HEK293 (cell line): ENCODE measurements at regions not wholly inside any gene's neighbourhood (a gene's known extent, or its start where the extent isn't known, plus 50 kb on each side); places are given as distances from the start of the nearest gene placed in this dataset.
"Not testable (repeated sequence)": the region's sequence is repeated elsewhere in the genome, so short reads cannot be mapped to it uniquely, and the experiment has no call there.

Experiments
- CTCF ChIA-PET: fragments of 350-600 bp; formaldehyde crosslinking; extraction: SDS; loops from one replicate; lab custom pipeline; 2021; ENCODE audit warnings: antibody characterized with exemption; lab: Yijun Ruan, JAX
- POLR2A ChIA-PET: fragments of 300-600 bp; formaldehyde crosslinking; extraction: SDS; loops from one replicate; lab custom pipeline; 2020; ENCODE audit warnings: antibody characterized with exemption, inconsistent platforms; lab: Yijun Ruan, JAX
- H3K27ac ChIP-seq: fragments of 200-500 bp; sonication (Bioruptor generic); 2 replicates; pipeline ENCODE4 v1.5.1; 2014; ENCODE audit warnings: low read depth, low read length, control low read depth, inconsistent platforms; ENCODE audit errors: extremely low read depth
- H3K36me3 ChIP-seq, 2 experiments: fragments of 200-500 bp in 1 of 2; sonication (Bioruptor generic) in 1 of 2; 1 replicate in 1 of 2; 2 replicates in 1 of 2; pipeline ENCODE4 v1.5.1; 2014 to 2017; ENCODE audit warnings: inconsistent platforms in 2 of 2, low read length in 2 of 2; ENCODE audit not compliant: control insufficient read depth in 2 of 2, insufficient read depth in 1 of 2
- H3K4me1 ChIP-seq: fragments of 200-500 bp; sonication (Bioruptor generic); 2 replicates; pipeline ENCODE4 v1.5.1; 2014; ENCODE audit warnings: mild to moderate bottlenecking, low read length, inconsistent platforms; ENCODE audit not compliant: control insufficient read depth, insufficient read depth
- H3K4me3 ChIP-seq: 2 replicates; pipeline ENCODE4 v1.5.1; 2011; ENCODE audit warnings: low read depth, mild to moderate bottlenecking, control low read depth, low read length, moderate library complexity
- H3K9me3 ChIP-seq: fragments of 200-500 bp; sonication (Bioruptor generic); 2 replicates; pipeline ENCODE4 v1.5.1; 2014; ENCODE audit warnings: low read depth, low read length, inconsistent platforms; ENCODE audit not compliant: control insufficient read depth, insufficient read depth

- H3K9me3 ChIP-seq, H3K4me1 ChIP-seq, CTCF ChIA-PET, H3K4me3 ChIP-seq, POLR2A ChIA-PET, H3K27ac ChIP-seq, H3K36me3 ChIP-seq: not testable (repeated sequence)
These were observed 380.0 kb downstream of the ANAPC1 start for GRCh38 chr2:111503844-111504570.

- H3K4me3 ChIP-seq, H3K9me3 ChIP-seq, CTCF ChIA-PET, H3K4me1 ChIP-seq, H3K36me3 ChIP-seq, H3K27ac ChIP-seq, POLR2A ChIA-PET: not testable (repeated sequence)
These were observed 379.4 kb downstream of the ANAPC1 start for GRCh38 chr2:111504571-111504942.

GRCh38 chr2:111505267-111505666 lies 378.7 kb downstream of the ANAPC1 start:
- POLR2A ChIA-PET, H3K4me3 ChIP-seq, H3K4me1 ChIP-seq, H3K9me3 ChIP-seq, H3K36me3 ChIP-seq, CTCF ChIA-PET, H3K27ac ChIP-seq: not testable (repeated sequence)

GRCh38 chr2:111506936-111507335 lies 377.1 kb downstream of the ANAPC1 start:
- H3K4me3 ChIP-seq, POLR2A ChIA-PET, H3K4me1 ChIP-seq, H3K9me3 ChIP-seq, CTCF ChIA-PET, H3K36me3 ChIP-seq, H3K27ac ChIP-seq: not testable (repeated sequence)

GRCh38 chr2:111509225-111509869 lies 374.6 kb downstream of the ANAPC1 start:
- H3K4me3 ChIP-seq, CTCF ChIA-PET, H3K27ac ChIP-seq, POLR2A ChIA-PET, H3K4me1 ChIP-seq, H3K9me3 ChIP-seq, H3K36me3 ChIP-seq: not testable (repeated sequence)

GRCh38 chr2:111510384-111510783 lies 373.6 kb downstream of the ANAPC1 start:
- POLR2A ChIA-PET, CTCF ChIA-PET, H3K27ac ChIP-seq: not testable (repeated sequence)

GRCh38 chr2:111511062-111511461 lies 372.9 kb downstream of the ANAPC1 start:
- H3K27ac ChIP-seq, H3K9me3 ChIP-seq, POLR2A ChIA-PET, H3K36me3 ChIP-seq, CTCF ChIA-PET, H3K4me1 ChIP-seq, H3K4me3 ChIP-seq: not testable (repeated sequence)

More at GRCh38 chr2:111510384-111510783, 373.6 kb downstream of the ANAPC1 start:
- H3K4me3 ChIP-seq, H3K9me3 ChIP-seq, H3K36me3 ChIP-seq, H3K4me1 ChIP-seq: not testable (repeated sequence)

- H3K27ac ChIP-seq, POLR2A ChIA-PET, H3K4me1 ChIP-seq, CTCF ChIA-PET, H3K9me3 ChIP-seq, H3K4me3 ChIP-seq, H3K36me3 ChIP-seq: not testable (repeated sequence)
These were observed 371.6 kb downstream of the ANAPC1 start for GRCh38 chr2:111512378-111512777.

- H3K4me1 ChIP-seq, CTCF ChIA-PET, H3K4me3 ChIP-seq, H3K9me3 ChIP-seq, H3K36me3 ChIP-seq, POLR2A ChIA-PET, H3K27ac ChIP-seq: not testable (repeated sequence)
These were observed 369.9 kb downstream of the ANAPC1 start for GRCh38 chr2:111514138-111514537.

- POLR2A ChIA-PET, H3K36me3 ChIP-seq, CTCF ChIA-PET: not testable (repeated sequence)
These were observed 366.8 kb downstream of the ANAPC1 start for GRCh38 chr2:111517050-111517720.

More at GRCh38 chr2:111517050-111517720, 366.8 kb downstream of the ANAPC1 start:
- not testable (repeated sequence) for H3K4me3 ChIP-seq, H3K4me1 ChIP-seq, H3K9me3 ChIP-seq, H3K27ac ChIP-seq
